Gastroesophageal sphincter (tissue), 4 donors: ENCODE measurements at regions not wholly inside any gene's neighbourhood (a gene's known extent, or its start where the extent isn't known, plus 50 kb on each side); places are given as distances from the start of the nearest gene placed in this dataset.

ENCODE experiments used
- ATAC-seq: fragments of 150-250 bp; one replicate; pipeline ENCODE4 v1.9.1; 2016; ENCODE audit warnings: mild to moderate bottlenecking, moderate library complexity
- H3K27ac ChIP-seq, 4 donors: fragments of 200-600 bp; sonication (generic) in 3 of 4; 1 replicate in 3 of 4; 2 replicates in 1 of 4; pipeline ENCODE4 v1.5.1; 2016 to 2019
- H3K27me3 ChIP-seq: fragments of 200-600 bp; sonication (generic); one replicate; pipeline ENCODE4 v1.5.1; 2019
- H3K36me3 ChIP-seq, 2 donors: fragments of 200-600 bp; sonication (generic); one replicate each; pipeline ENCODE4 v1.5.1; 2019; ENCODE audit warnings: control low read depth in 1 of 2
- H3K4me1 ChIP-seq, 3 donors: fragments of 200-600 bp; sonication (generic); 1 replicate in 2 of 3; 2 replicates in 1 of 3; pipeline ENCODE4 v1.5.1; 2016 to 2019; ENCODE audit warnings: control low read depth in 2 of 3
- H3K4me3 ChIP-seq, 2 donors: fragments of 200-600 bp; sonication (generic); one replicate each; pipeline ENCODE4 v1.5.1; 2019; ENCODE audit warnings: mild to moderate bottlenecking in 1 of 2, moderate library complexity in 1 of 2
- H3K9me3 ChIP-seq, 3 donors: fragments of 200-600 bp; sonication (generic); one replicate each; pipeline ENCODE4 v1.5.1; 2017 to 2019; ENCODE audit warnings: control low read depth in 2 of 3
- EP300 ChIP-seq: sonication (generic); formaldehyde crosslinking; IDR thresholded peaks from one replicate; pipeline ENCODE4 v1.6.1; 2017; ENCODE audit warnings: antibody characterized with exemption, mild to moderate bottlenecking
- POLR2A ChIP-seq, 2 donors: fragments of 450-650 bp; IDR thresholded peaks; one replicate each; pipeline ENCODE4 v1.6.1; 2017; ENCODE audit warnings: antibody characterized with exemption in 2 of 2, mild to moderate bottlenecking in 2 of 2, moderate library complexity in 1 of 2
- POLR2AphosphoS5 ChIP-seq: sonication (generic); formaldehyde crosslinking; IDR thresholded peaks from one replicate; pipeline ENCODE4 v1.6.1; 2017; ENCODE audit warnings: antibody characterized with exemption
- WGBS, 2 donors: methylation state at CpG; one replicate each; pipeline ENCODE4 v1.1.5; 2018; ENCODE audit warnings: low coverage in 1 of 2; 5-methylcytosine and 5-hydroxymethylcytosine counted together
- TF ChIP-seq, protein P1 (sequence below), 4 experiments: fragments of 200-600 bp in 2 of 4; fragments of 450-650 bp in 2 of 4; sonication (generic) in 1 of 4; IDR thresholded peaks; one replicate each; pipeline ENCODE4 v1.5.1; 2017 to 2019; ENCODE audit warnings: antibody characterized with exemption in 4 of 4, mild to moderate bottlenecking in 2 of 4, moderate library complexity in 2 of 4

DNA sequence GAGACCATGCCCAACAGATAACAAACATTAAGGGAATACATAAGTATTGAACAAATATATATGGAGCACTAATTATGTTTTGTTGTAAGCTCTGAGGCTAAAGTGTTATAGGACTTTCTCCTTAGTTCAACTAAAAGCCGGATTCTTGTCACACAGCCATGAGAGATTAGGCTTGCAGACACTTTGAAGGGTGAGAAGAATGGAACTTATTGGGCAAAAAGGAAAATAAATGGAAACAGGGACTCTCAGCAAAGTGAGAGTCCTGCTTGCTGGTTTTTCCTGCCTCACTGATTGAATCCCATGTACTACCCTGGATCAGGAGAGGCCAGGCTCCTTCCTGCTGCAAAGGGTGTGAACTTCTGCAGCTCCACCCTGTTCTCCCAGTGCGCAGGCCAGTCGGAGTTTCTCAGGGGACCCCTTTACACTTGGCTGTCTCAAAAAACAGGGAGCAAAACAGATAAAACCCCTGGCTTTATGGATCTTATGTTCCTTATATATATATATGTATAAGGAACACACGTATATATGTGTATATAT is 77.1 kb upstream of the FUT8 start:
- H3K27ac ChIP-seq, result no peak overlapping the region

DNA sequence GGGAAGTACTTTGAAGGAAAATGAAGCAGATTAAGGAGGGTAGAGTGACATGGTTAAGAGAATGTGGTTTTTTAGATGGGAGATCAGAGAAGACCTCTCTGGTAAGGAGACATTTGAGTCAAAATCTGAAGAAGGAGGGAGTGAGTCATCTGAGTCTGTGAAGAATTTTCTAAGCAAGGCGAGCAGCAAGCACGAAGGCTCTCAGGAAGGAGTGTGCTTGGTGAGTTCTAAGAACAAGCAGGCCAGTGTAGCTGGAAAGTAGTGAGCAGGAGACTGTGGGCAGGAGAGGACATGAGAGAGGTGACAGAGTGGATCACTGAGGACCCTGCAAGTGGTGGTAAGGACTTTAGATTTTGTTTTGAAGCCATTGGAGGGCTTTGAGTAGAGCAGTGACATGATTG is 76.3 kb upstream of the FUT8 start:
- Histone ChIP-seq H3K9me3 (no peaks in the 10 kb centered on the region), H3K4me1 (peaks cover 0 to 13% (median 9%) of the 10 kb centered on the region in 3 donors), H3K4me3 (no peak overlapping the region), H3K27me3 (no peaks in the 10 kb centered on the region), H3K36me3 (no peaks in the 10 kb centered on the region), H3K27ac (no peak overlapping the region)
- WGBS, 2 donors, result 68 to 87% methylated on average over 2 of the region's 2 CpGs
- ATAC-seq, result no peak
- TF ChIP-seq EP300 (no peak), POLR2AphosphoS5 (no peak), POLR2A (IDR thresholded peaks at IDR 0.05) (no peak)
- TF ChIP-seq, protein P1, sequence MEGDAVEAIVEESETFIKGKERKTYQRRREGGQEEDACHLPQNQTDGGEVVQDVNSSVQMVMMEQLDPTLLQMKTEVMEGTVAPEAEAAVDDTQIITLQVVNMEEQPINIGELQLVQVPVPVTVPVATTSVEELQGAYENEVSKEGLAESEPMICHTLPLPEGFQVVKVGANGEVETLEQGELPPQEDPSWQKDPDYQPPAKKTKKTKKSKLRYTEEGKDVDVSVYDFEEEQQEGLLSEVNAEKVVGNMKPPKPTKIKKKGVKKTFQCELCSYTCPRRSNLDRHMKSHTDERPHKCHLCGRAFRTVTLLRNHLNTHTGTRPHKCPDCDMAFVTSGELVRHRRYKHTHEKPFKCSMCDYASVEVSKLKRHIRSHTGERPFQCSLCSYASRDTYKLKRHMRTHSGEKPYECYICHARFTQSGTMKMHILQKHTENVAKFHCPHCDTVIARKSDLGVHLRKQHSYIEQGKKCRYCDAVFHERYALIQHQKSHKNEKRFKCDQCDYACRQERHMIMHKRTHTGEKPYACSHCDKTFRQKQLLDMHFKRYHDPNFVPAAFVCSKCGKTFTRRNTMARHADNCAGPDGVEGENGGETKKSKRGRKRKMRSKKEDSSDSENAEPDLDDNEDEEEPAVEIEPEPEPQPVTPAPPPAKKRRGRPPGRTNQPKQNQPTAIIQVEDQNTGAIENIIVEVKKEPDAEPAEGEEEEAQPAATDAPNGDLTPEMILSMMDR (IDR thresholded peaks at IDR 0.05), result no peak

More for the DNA sequence above, 77.1 kb upstream of the FUT8 start:
- no peak for ATAC-seq
- Histone ChIP-seq H3K9me3 (no peaks in the 10 kb centered on the region), H3K36me3 (no peaks in the 10 kb centered on the region), H3K4me1 (peaks cover 0 to 13% (median 9%) of the 10 kb centered on the region in 3 donors), H3K27me3 (no peaks in the 10 kb centered on the region), H3K4me3 (no peak overlapping the region)
- WGBS, 2 donors, result 67 to 71% methylated on average over 3 to 4 of the region's 4 CpGs
- TF ChIP-seq EP300 (no peak), POLR2AphosphoS5 (no peak), POLR2A (IDR thresholded peaks at IDR 0.05) (no peak)
- TF ChIP-seq, protein P1 (IDR thresholded peaks at IDR 0.05), result no peak

DNA sequence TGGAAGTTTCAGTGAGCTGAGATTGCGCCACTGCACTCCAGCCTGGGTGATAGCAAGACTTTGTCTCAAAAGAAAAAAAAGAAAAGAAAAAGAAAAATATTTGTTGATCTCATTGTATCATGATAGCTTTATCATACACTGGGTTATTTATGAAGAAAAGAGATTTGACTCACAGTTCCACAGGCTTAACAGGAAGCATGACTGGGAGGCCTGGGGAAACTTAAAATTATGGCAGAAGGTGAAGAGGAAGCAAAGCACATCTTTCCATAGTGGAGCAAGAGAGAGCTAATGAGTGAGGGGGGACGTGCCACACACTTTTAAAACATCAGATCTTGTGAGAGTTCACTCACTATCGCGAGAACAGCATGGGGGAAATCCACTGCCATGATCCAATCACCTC is 72.7 kb upstream of the FUT8 start:
- no peak for ATAC-seq
- 80 to 87% methylated on average over 1 to 4 of the region's 4 CpGs for WGBS, 2 donors
- Histone ChIP-seq H3K27ac (no peak overlapping the region), H3K9me3 (no peaks in the 10 kb centered on the region), H3K4me1 (peaks cover 0 to 2% (median 2%) of the 10 kb centered on the region in 3 donors), H3K4me3 (no peak overlapping the region), H3K27me3 (no peaks in the 10 kb centered on the region), H3K36me3 (no peaks in the 10 kb centered on the region)
- TF ChIP-seq POLR2A (IDR thresholded peaks at IDR 0.05), result no peak
- no peak for TF ChIP-seq POLR2AphosphoS5
- TF ChIP-seq EP300, result no peak
- TF ChIP-seq, protein P1 (IDR thresholded peaks at IDR 0.05), result no peak

DNA sequence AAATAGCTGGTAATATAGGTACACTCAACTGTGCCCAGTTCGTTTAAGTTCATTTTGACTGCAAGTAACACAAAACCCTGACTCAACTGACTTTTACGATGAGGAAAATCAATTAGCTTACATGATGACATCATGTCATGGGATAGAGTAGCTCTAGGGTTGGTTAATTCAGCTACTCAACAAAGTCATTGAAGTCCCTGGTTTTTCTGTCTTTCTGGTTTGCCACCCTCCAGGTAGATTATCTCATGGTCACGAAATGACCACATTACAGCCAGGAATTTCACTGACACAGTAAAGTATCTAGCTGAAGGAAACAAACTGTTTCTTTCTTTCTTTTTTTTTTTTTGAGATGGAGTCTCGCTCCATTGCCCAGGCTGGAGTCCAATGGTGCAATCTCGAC is 68.5 kb upstream of the FUT8 start:
- H3K4me3 ChIP-seq, result no peak overlapping the region
- ATAC-seq, result no peak
- no peaks in the 10 kb centered on the region for H3K9me3 ChIP-seq
- H3K4me1 ChIP-seq, result no peaks in the 10 kb centered on the region
- 88 to 93% methylated on average over 3 to 5 of the region's 5 CpGs for WGBS, 2 donors
- H3K27me3 ChIP-seq, result no peaks in the 10 kb centered on the region
- no peak overlapping the region for H3K27ac ChIP-seq
- TF ChIP-seq POLR2AphosphoS5, result no peak
- TF ChIP-seq, protein P1 (IDR thresholded peaks at IDR 0.05), result no peak
- TF ChIP-seq POLR2A (IDR thresholded peaks at IDR 0.05), result no peak
- no peak for TF ChIP-seq EP300
- H3K36me3 ChIP-seq, result no peaks in the 10 kb centered on the region

DNA sequence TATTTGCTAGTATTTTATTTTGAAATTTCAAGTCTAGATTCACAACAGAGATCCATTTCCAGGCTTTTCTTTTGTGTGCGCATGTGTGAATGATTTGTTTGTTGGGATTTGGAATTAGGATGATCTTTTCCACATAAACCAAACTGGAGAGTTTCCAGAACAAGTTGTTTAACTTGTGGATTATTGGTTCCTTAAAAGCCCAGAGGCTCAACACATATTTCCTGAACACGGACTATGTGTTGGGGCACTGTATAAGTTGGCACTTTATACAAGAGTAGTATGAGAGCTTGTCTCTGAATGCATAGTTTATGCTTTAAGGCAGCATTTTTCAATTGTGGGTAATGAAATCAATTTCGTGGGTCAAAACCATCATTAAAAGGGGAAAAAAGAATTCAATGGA is 67.3 kb upstream of the FUT8 start:
- no peak for ATAC-seq
- TF ChIP-seq POLR2AphosphoS5, result no peak
- no peak for TF ChIP-seq POLR2A (IDR thresholded peaks at IDR 0.05)
- no peak for TF ChIP-seq EP300
- TF ChIP-seq, protein P1 (IDR thresholded peaks at IDR 0.05), result no peak
- 63 to 83% methylated on average over 3 of the region's 3 CpGs for WGBS, 2 donors
- no peaks in the 10 kb centered on the region for H3K36me3 ChIP-seq
- no peaks in the 10 kb centered on the region for H3K4me1 ChIP-seq
- H3K4me3 ChIP-seq, result no peak overlapping the region
- no peaks in the 10 kb centered on the region for H3K27me3 ChIP-seq
- no peak overlapping the region for H3K27ac ChIP-seq
- no peaks in the 10 kb centered on the region for H3K9me3 ChIP-seq
